Uterus (tissue), 2 donors: ENCODE measurements at regions not wholly inside any gene's neighbourhood (a gene's known extent, or its start where the extent isn't known, plus 50 kb on each side); places are given as distances from the start of the nearest gene placed in this dataset.

ENCODE experiments used
- POLR2A ChIP-seq, 2 donors: fragments of 450-650 bp; IDR thresholded peaks; one replicate each; pipeline ENCODE4 v1.6.1; 2016; ENCODE audit warnings: antibody characterized with exemption in 2 of 2, mild to moderate bottlenecking in 1 of 2, moderate library complexity in 1 of 2
- TF ChIP-seq, protein P1 (sequence below), 4 experiments: fragments of 200-600 bp in 2 of 4; fragments of 450-650 bp in 2 of 4; sonication (generic) in 2 of 4; IDR thresholded peaks; one replicate each; pipeline ENCODE4 v1.5.1; 2016 to 2019; ENCODE audit warnings: antibody characterized with exemption in 4 of 4, mild to moderate bottlenecking in 2 of 4, moderate library complexity in 1 of 4

DNA sequence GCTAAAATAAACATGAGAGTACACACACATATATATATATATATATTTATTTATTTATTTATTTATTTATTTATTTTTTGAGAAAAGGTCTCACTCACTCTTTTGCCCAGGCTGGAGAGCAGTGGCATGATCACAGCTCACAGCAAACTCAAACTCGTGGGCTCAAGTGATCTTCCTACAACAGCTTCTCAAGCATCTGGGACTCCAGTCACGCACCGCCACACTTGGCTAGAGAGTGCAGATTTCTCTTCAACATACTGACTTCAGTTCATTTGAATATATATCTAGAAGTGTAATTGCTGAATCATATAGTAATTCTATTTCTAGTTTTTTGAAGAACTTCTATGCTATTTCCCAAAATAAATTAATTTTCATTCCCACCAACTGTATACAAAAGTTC is 1711.8 kb downstream of the SLITRK5 start:
- TF ChIP-seq, protein P1, sequence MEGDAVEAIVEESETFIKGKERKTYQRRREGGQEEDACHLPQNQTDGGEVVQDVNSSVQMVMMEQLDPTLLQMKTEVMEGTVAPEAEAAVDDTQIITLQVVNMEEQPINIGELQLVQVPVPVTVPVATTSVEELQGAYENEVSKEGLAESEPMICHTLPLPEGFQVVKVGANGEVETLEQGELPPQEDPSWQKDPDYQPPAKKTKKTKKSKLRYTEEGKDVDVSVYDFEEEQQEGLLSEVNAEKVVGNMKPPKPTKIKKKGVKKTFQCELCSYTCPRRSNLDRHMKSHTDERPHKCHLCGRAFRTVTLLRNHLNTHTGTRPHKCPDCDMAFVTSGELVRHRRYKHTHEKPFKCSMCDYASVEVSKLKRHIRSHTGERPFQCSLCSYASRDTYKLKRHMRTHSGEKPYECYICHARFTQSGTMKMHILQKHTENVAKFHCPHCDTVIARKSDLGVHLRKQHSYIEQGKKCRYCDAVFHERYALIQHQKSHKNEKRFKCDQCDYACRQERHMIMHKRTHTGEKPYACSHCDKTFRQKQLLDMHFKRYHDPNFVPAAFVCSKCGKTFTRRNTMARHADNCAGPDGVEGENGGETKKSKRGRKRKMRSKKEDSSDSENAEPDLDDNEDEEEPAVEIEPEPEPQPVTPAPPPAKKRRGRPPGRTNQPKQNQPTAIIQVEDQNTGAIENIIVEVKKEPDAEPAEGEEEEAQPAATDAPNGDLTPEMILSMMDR (IDR thresholded peaks at IDR 0.05): no peak
- no peak for TF ChIP-seq POLR2A (IDR thresholded peaks at IDR 0.05)
